Mammary epithelial cell (primary cell): ENCODE measurements at regions not wholly inside any gene's neighbourhood (a gene's known extent, or its start where the extent isn't known, plus 50 kb on each side); places are given as distances from the start of the nearest gene placed in this dataset.

Experiments used
- CTCF ChIP-seq, 2 donors: IDR thresholded peaks in 1 of 2; conservative IDR thresholded peaks in 1 of 2; 2 replicates each; pipeline ENCODE4 v1.5.1; 2011 to 2012; ENCODE audit warnings: inconsistent platforms in 2 of 2, low read length in 2 of 2, mild to moderate bottlenecking in 2 of 2, control low read depth in 1 of 2, low read depth in 1 of 2; ENCODE audit not compliant: insufficient read depth in 1 of 2; ENCODE audit errors: extremely low read depth in 1 of 2
- EZH2 ChIP-seq: IDR thresholded peaks from 2 replicates; pipeline ENCODE4 v1.6.1; 2012; ENCODE audit warnings: low read length, inconsistent platforms, borderline replicate concordance

DNA sequence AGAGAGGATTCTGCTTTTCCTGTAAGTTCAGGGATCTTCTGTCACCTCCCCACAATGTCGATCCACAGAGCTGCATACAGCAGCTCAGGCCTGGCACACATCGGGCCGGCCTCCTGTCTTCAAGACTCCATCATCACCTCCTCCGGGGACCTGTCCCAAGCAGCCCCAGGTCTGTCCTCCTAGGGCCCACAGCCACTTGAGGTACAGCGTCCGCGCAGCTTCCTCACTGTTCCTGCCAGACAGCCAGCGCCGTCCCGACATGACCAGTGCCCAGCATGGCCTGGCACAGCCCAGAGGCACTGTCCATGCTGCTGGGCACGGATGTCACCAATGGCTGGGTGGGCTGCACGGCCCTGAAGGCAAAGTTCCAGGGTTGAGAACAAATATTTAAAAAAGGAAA, 101.6 kb downstream of the DLL1 start:
- TF ChIP-seq CTCF (conservative IDR thresholded peaks at IDR 0.05 in 1 of 2, IDR thresholded peaks at IDR 0.05 in 1 of 2; ENCODE audit: extremely low read depth in 1 of 2, insufficient read depth in 1 of 2, low read depth in 1 of 2, low read length in 2 of 2) (no peak), EZH2 (no peak)
